HT1080 (cell line): ENCODE measurements at regions not wholly inside any gene's neighbourhood (a gene's known extent, or its start where the extent isn't known, plus 50 kb on each side); places are given as distances from the start of the nearest gene placed in this dataset.
A peak's percentile ranks its signal among the peaks of the same experiment; 100 is the strongest.
"Not testable (repeated sequence)": the region's sequence is repeated elsewhere in the genome, so short reads cannot be mapped to it uniquely, and the experiment has no call there.

ENCODE experiments used
- DNase-seq: peaks from one replicate; pipeline ENCODE4 v3.0.0-alpha.2; 2015; ENCODE audit warnings: low read depth

DNA sequence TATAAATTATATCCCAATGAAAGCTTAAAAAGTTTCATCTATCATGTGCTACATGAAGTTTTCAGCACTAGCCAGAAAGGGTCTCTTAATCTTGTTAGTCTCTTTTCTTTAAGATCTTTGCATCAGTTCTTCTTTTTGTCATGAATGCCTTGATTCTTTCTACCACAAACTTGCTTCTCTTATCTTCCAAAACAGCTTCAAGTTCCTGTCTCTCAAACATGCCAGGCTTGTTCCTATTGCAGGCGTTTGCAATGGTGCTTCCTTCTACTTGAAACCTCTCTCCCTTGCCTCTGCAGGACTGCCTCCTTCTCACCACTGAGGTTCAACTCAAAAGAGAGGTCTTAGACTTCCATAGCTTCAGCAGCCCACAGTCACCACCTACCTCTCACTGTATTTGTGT lies 104.3 kb upstream of the FRMD4B start:
- DNase-seq = no peak

DNA sequence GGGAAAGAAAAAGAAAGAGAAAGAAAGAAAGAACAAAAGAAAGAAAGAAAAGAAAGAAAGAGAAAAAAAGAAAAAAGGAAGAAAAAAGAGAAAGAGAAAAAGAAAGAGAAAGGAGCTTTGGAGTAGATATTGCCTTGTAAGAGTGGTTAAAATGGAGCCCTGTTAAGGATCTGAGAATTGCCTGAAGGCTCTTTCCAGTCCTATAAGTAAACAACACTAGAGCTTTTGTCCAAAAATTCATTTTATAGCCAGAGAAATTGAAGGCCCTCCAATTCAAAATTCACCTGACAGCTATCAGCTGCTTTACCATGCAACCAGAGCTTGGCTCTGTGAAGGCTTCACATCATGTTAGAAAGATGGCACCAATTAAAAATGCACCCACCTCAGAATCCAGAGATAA lies 102.1 kb upstream of the FRMD4B start:
- no peak for DNase-seq

DNA sequence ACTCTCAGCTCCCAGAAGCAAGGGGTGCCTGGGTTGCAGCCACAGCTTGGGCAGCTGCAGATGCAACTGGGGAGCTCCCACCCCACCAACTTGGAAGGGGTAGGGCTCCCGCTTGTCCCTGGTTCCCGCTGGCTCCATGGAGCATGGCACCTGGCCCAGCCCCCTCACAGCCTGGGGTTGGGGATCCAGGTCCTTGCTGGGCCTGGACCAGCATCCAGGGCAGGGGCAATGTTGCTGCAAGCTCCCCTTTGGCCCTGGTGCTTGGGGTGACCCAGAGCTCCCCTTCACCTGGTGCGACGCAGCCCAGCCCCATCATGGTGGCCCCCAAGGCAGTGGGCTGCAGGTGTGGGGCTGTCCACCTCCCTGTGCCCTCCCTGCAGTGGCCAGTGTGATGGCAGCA lies 99.6 kb upstream of the FRMD4B start:
- DNase-seq = no peak

DNA sequence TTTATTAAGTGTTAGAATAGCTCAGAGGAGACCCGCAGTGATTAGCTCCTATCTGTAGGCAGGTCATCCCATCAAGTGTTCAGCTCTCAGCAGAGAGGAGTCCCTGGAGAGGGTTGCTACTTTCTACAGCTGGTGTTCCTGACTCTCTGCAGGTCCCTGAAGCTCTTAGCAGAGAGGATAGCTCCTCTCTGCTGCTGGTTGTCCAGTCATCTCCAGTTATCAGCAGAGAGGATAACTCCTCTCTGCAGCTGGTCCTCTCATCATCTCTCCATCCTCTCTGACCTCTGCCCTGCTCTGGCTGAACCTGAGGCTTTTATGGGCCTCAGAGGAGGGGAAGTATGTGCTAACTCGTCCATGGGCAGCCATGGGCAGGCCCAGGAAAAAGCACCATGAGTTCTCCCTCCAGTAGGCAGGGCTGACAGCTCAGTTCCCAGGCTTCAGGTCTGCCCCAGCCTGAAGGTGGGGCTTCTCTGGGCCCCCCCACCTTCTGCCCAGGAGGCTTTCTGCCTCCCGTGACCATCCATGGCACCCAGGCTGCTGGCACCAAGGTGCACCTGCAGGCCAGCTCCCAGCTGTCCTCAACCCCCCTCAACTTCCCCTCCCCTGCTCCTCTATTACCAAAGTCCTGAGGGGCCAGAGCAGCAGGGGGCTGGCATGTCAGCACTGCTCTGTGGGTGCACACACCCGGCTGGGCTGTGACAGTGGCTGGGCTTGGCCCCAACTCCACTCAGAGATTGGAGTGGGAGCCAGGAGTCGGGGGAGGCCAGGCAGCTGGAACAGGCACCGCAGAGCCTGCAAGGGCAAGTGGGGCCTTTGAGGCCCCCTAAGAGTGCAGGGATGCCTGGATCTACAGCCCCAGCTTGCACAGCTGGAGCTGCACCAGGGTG lies 98.9 kb upstream of the FRMD4B start:
- DNase-seq = no peak

DNA sequence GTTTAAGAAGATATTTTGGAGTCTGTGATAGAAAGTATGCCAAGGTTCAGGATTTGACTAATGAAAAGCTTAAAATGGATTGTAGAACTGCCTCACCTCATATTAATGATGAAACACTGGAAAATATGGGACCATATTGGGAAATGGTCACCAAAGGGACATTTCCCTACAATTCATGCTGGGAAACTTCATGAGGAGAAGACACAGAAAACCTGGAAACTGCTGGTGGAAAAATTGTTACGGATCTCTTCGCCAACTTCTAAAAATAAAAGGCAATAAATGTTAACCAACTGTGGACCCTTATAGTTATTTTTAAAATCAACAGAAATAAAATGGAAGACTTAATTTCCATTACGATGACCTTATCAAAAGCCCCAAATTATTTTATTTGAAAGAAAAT lies 97.6 kb upstream of the FRMD4B start:
- DNase-seq = no peak

DNA sequence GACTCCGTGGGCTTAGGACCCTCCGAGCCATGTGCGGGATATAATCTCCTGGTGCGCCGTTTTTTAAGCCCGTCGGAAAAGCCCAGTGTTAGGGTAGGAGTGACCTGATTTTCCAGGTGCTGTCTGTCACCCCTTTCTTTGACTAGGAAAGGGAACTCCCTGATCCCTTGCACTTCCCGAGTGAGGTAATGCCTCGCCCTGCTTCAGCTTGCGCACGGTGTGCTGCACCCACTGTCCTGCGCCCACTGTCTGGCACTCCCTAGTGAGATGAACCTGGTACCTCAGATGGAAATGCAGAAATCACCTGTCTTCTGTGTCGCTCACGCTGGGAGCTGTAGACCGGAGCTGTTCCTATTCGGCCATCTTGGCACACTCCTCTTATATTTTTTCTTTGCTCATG lies 95.1 kb upstream of the FRMD4B start:
- DNase-seq = not testable (repeated sequence)

DNA sequence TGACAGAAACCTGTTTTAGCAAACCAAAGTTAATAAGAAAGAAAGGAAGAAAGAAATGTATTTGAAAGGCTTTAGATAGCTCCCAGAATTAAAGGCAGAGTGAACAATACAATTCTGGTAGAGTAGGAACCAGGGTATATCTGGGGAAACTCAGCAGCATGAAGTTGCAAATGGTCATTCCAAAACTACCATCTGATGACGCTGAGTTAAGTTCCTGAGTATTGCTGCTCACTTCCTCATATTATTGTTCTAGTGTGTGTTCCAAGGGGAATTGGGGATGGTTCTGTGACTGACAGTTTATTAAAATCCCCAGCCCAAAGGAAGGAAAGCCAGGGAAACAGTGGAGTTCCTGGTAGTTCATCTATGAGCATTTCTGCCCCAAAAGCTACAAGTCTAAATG lies 88.3 kb upstream of the FRMD4B start:
- DNase-seq = no peak

DNA sequence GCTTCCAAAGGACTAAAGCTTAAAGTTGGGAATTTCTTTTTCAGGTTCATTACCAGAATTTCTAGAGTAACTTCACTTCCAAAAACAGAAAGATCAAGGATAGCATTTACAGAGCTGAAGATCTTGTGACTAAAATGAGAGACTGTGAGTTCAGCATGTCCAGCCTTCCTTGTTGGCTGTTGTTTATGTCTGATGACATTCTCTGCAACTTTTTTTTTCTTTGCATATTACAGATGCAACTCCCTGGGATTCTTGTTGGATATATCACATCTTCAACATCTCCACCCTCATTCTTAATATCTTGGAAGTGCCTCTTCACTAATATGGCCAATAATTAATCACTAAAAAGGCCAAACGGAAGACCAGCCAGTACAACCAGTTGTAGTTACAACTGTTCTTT lies 86.2 kb upstream of the FRMD4B start:
- no peak for DNase-seq

DNA sequence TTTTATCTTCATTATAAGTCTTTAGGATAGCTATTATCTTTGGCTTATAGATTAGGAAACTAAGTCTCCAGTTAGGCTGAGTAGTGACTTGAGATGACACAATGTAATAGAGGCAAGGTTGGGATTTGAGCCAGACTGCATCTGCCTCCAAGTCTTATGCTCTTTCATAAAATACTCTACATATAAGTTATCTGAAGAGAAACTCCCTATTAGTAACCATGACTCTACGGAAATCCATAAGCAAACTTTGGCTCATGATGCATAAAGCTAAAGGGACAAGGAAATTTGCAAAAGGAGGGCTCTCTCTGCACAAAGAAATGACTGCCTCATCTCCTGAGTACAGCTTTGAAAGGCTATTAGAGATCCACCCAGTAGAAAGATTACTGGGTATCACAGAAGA lies 77.6 kb upstream of the FRMD4B start:
- DNase-seq = peak; percentile 83

DNA sequence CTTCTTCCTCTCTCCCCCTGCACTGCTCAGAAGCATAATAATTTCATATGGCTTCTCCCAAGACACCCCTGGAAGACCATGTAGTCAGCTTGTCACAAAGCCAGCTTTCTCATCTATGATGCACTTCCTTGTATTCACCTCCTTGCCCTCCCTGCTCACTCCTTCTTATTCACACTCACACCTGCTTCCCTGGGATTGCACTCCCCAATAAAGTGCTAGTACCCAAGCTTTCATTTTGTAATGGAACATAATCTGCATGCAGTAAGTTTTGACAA lies 76.9 kb upstream of the FRMD4B start:
- peak; percentile 90 for DNase-seq

DNA sequence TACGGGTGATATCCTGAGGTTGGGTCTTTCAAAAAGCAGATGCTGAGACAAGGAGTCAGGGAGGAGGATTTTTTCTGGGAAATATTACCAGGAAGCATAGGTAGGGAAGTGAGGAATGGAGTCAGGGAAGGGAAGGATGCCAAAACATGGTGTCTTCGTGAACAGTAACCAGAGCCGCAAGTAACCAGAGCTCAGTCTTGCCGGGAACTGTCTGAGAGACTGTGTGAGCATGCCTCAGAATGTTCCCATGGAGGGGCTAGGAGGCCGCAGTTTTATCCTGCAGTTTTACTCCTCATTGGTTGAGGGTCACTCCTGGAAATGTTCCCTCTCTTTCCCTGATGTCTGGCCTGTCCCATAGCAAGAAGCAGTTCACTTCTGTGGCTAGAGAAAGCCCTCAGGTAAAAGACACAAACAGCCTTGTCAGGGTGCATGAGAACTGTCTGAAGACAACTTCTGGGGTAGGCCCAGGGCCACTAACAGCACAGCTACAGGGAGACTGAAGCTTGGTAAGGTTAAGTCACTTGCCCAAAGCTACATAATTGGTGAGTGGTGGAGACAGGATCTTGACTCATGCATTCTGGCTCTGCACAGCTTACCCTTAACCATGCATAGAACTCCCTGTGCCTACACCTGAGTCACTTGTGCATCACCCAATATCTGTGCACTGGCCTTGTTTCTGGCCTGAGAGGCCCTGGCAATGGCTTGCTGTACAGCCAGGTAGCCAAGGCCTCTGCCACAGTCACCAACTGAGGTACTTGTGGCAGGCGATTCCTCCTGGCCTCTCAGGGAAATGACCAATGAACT lies 76.3 kb upstream of the FRMD4B start:
- peak; percentile 91 for DNase-seq

DNA sequence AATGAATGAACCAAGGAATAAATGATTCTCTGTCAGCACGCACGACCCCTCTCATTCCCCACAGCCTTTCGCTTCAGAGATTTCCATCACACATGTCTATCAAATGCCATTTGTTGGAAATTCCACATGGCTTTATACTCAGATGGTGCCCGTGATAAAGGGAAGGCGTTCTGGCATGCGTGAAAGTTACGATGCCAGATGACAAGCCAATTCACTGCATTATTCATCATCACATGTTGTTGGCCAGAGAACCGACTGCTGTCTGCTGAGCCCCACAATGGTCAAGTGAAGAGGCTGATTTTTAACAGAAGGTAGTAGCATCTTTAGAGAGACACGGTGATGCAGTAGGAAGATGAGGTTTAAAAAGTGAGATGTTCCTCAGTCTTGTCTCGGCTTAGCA lies 74.1 kb upstream of the FRMD4B start:
- no peak for DNase-seq

DNA sequence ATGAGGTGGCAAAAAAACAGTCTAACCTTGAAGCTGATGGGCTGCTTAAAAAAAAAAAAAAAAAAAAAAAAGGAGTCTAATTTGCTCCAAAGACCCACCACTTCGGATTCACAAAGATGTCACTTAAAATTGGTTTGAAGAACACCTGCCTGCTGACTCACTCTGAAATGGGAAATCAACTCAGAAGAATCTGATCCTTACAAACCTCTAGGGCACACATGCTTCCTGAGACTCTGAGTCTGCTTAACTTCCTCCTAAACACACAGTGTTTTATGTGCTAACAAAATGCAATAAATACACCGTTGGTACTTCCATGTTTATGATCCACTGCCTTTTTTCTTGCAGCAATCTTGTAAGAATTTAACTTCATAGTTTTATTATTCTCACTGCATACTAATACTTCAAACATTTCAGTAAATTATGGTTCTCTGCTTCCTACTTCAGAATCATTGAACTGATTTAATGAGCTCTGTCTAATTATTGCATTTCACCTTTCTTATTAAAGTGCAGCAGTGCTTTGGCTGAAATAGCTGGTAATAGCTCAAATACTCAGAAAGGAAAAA lies 73.0 kb upstream of the FRMD4B start:
- DNase-seq = peak; percentile 72

DNA sequence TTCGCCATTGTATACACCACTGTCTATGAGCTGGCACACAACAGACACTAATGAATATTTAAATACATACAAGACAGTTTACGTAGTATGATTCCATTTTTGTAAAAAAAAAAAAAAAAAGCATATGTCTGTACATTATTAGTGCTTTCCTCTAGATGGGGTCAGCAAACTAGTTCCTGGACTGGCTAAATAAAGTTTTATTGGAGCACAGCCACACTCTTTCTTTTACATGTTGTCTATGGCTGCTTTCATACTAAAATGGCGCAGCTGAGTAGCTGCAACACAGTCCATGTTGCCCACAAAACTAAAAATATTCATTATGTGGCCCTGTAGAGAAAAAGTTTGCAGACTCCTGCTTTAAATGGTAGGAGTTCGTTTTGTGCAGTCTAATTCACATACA lies 70.7 kb upstream of the FRMD4B start:
- no peak for DNase-seq

DNA sequence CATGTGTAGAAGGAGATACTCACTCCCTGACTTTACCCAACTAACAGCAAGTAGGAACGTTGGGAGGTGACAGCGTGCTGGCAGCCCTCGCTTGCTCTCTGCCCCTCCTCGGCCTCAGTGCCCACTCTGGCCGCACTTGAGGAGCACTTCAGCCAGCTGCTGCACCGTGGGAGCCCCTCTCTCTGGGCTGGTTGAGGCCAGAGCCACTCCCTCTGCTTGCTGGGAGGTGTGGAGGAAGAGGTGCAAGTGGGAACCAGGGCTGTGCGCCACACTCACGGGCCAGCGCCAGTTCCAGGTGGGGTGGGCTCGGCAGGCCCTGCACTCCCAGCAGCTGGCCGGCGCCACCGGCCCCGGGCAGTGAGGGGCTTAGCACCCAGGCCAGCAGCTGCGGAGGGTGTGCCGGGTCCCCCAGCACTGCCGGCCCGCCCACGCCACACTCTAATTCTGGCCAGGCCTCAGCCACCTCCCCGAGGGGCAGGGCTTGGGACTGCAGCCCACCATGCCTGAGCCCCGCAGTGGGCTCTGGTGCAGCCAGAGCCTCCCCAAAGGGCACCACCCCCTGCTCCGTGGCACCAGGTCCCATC lies 68.4 kb upstream of the FRMD4B start:
- no peak for DNase-seq

DNA sequence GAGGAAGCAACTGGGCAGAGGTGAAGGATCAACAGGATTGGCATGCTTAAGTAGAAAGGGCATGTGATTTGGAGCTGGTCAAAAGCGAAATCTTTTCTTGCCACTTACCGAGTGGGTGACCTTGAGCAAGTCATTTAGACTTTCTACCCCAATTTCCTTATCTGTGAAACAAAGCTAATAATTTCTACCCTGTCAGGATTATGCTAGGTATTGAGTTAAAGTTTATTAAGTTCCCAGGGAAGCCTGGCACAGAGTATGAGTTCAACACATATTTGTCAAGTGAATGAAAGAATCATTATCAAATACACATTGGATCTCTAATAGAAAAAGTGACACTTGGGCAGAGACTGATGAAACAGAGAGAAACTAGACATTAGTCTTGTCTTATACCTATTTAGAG lies 66.4 kb upstream of the FRMD4B start:
- no peak for DNase-seq

DNA sequence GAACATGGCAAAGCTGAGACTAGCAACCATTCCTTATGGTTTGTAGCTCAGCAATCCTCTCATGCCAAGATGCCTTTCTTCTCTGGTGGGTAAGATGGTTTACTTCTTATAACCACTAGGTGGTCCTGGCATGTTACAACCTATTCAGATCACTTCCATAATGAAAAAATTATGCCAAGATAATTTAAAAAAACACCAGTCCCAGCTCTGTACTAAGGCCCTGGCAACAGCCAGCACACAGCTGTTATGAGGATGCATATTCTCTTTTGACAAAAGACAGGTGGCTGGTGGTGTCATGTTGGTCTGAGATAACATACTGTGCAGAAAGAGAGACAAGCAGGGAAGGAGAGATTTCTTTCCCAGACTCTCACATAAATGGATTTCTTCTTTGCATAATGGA lies 65.7 kb upstream of the FRMD4B start:
- DNase-seq = no peak

DNA sequence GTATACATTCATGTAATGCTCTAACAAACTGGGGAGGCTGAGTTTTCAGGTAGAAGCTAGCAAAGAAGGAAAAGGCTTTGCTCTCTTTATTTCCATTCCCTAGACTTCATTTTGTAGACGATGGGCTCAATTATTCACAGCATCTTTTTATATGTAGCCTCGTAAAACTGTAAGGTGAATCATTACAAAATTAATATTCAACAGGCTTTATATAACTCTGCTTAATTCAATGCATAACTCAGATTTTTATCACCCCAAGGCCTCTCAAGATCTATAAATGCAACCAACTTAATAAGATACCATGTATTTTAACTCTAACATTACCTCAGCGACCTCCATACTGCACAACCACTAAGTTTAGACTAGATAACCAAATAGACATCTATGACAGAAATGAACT lies 63.0 kb upstream of the FRMD4B start:
- DNase-seq = no peak

DNA sequence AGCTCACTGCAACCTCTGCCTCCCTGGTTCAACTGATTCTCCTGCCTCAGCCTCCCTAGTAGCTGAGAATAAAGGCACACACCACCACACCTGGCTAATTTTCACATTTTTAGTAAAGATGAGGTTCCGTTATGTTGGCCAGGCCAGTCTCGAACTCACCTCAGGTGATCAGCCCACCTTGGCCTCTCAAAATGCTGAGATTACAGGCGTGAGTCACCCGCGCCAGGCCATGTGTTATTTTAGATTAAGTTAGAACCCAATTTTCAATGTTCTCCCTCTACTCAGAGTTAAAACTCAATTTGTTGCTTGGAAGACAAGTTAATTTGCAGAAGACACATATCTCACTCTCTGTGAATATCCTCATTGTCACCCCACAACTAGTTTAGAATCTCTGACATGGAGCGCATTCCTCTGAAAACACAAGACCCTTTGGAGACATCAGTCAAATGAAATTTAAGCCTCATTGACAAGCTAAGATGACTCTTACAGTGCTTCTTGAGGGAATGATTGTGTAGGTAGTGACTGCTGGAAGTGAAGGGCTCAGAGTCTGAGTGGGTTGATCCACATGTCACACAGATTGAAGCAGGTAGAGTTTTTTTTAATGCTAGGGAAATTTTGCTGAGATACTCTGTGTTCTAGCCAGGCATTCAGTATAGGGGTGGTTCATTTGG lies 60.6 kb upstream of the FRMD4B start:
- DNase-seq = no peak

DNA sequence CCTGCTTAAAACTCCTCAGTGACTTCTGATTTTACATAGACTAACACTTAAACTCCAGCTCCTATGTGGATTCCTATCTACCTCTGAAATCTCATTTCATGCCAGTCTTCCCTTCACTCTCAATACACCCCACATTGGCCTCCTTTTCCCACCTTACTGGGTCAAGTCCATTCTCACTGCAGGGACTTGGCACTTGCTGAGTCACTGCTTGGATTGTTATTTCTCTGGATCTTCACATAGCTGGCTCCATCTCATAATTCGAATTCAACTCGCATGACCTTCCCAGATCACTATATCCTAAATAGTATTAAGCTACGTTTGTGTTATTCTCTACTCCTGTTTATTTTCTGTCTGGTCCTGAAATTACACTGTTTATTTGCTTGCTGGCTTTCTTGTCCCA lies 59.6 kb upstream of the FRMD4B start:
- no peak for DNase-seq

DNA sequence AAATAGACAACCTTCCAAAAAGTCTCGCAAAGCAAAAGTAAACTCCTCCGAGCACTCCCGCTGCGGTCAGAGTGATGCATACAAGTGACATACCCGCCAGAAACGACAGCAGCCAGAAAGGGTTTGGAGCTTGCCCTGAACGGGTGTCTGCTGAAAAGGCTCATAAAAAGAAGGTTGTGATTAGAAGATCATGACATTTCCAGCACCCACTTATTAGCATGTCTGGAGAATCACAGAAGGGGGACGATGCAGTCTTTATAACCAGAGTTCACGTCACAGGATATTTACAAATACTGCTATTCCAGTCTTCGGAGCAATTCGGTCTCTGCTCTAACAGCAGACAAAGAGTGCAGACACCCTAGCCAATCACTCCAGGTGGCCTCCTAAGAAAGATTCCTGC lies 59.1 kb upstream of the FRMD4B start:
- peak; percentile 39 for DNase-seq

DNA sequence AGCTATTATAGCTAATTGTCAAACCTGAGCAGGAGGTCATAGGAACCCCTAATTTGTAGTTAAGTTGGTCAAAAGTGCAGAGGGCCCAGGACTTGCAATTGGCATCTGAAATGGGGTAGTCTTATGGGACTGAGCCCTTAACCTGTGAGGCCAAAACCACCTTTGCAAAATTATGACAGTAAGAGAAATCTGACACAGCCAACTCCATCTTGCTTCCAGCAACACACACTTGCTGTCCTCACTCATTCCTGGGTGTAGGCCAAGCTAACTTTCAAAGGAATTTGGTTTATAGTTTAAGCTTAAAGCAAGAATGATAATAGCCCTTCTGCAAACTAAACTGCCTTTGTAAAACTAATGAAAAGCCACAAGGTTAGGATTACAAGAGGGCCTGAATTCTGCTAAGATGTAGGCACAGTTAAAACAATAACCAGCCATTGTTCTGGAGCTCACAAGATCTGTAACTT lies 57.6 kb upstream of the FRMD4B start:
- DNase-seq = no peak
